ENCODE measurements at regions not wholly inside any gene's neighbourhood (a gene's known extent, or its start where the extent isn't known, plus 50 kb on each side); places are given as distances from the start of the nearest gene placed in this dataset.

- no peaks in the 10 kb centered on the region for H3K36me3 ChIP-seq (ENCODE audit: control insufficient read depth, insufficient read depth, low read length)
- TF ChIP-seq CTCF (IDR thresholded peaks at IDR 0.05; ENCODE audit: insufficient read depth, low read length, poor library complexity, severe bottlenecking) = no peak
- H3K27me3 ChIP-seq (replicated peaks; ENCODE audit: control insufficient read depth, insufficient read depth, low read length) = no peaks in the 10 kb centered on the region
- no peak overlapping the region for H3K4me3 ChIP-seq (replicated peaks; ENCODE audit: low read depth, low read length)
- DNase-seq (ENCODE audit: extremely low read depth, insufficient read length) = no peak
These were observed 166.9 kb upstream of the KL start for GRCh38 chr13:32849369-32849768.

GRCh38 chr13:32850316-32851052 is 165.7 kb upstream of the KL start:
- TF ChIP-seq CTCF (IDR thresholded peaks at IDR 0.05; ENCODE audit: insufficient read depth, low read length, poor library complexity, severe bottlenecking) = no peak
- no peak for DNase-seq (ENCODE audit: extremely low read depth, insufficient read length)
- no peak overlapping the region for H3K4me3 ChIP-seq (replicated peaks; ENCODE audit: low read depth, low read length)
- no peaks in the 10 kb centered on the region for H3K27me3 ChIP-seq (replicated peaks; ENCODE audit: control insufficient read depth, insufficient read depth, low read length)
- no peaks in the 10 kb centered on the region for H3K36me3 ChIP-seq (ENCODE audit: control insufficient read depth, insufficient read depth, low read length)

- H3K27me3 ChIP-seq (replicated peaks; ENCODE audit: control insufficient read depth, insufficient read depth, low read length) = no peaks in the 10 kb centered on the region
- no peak overlapping the region for H3K4me3 ChIP-seq (replicated peaks; ENCODE audit: low read depth, low read length)
- no peak for TF ChIP-seq CTCF (IDR thresholded peaks at IDR 0.05; ENCODE audit: insufficient read depth, low read length, poor library complexity, severe bottlenecking)
- H3K36me3 ChIP-seq (ENCODE audit: control insufficient read depth, insufficient read depth, low read length) = no peaks in the 10 kb centered on the region
- no peak for DNase-seq (ENCODE audit: extremely low read depth, insufficient read length)
These were observed 164.8 kb upstream of the KL start for GRCh38 chr13:32851083-32852069.

- Histone ChIP-seq H3K4me3 (replicated peaks; ENCODE audit: low read depth, low read length) (no peak overlapping the region), H3K27me3 (replicated peaks; ENCODE audit: control insufficient read depth, insufficient read depth, low read length) (no peaks in the 10 kb centered on the region), H3K36me3 (ENCODE audit: control insufficient read depth, insufficient read depth, low read length) (no peaks in the 10 kb centered on the region)
- TF ChIP-seq CTCF (IDR thresholded peaks at IDR 0.05; ENCODE audit: insufficient read depth, low read length, poor library complexity, severe bottlenecking) = no peak
- no peak for DNase-seq (ENCODE audit: extremely low read depth, insufficient read length)
These were observed 163.7 kb upstream of the KL start for GRCh38 chr13:32852526-32852925.

- H3K4me3 ChIP-seq (replicated peaks; ENCODE audit: low read depth, low read length) = no peak overlapping the region
- no peak for DNase-seq (ENCODE audit: extremely low read depth, insufficient read length)
- no peaks in the 10 kb centered on the region for H3K27me3 ChIP-seq (replicated peaks; ENCODE audit: control insufficient read depth, insufficient read depth, low read length)
- no peak for TF ChIP-seq CTCF (IDR thresholded peaks at IDR 0.05; ENCODE audit: insufficient read depth, low read length, poor library complexity, severe bottlenecking)
- no peaks in the 10 kb centered on the region for H3K36me3 ChIP-seq (ENCODE audit: control insufficient read depth, insufficient read depth, low read length)
These were observed 159.1 kb upstream of the KL start for GRCh38 chr13:32857077-32857476.
